ENCODE measurements at regions not wholly inside any gene's neighbourhood (a gene's known extent, or its start where the extent isn't known, plus 50 kb on each side); places are given as distances from the start of the nearest gene placed in this dataset.
A peak's percentile ranks its signal among the peaks of the same experiment; 100 is the strongest.
"Not testable (repeated sequence)": the region's sequence is repeated elsewhere in the genome, so short reads cannot be mapped to it uniquely, and the experiment has no call there.

DNA sequence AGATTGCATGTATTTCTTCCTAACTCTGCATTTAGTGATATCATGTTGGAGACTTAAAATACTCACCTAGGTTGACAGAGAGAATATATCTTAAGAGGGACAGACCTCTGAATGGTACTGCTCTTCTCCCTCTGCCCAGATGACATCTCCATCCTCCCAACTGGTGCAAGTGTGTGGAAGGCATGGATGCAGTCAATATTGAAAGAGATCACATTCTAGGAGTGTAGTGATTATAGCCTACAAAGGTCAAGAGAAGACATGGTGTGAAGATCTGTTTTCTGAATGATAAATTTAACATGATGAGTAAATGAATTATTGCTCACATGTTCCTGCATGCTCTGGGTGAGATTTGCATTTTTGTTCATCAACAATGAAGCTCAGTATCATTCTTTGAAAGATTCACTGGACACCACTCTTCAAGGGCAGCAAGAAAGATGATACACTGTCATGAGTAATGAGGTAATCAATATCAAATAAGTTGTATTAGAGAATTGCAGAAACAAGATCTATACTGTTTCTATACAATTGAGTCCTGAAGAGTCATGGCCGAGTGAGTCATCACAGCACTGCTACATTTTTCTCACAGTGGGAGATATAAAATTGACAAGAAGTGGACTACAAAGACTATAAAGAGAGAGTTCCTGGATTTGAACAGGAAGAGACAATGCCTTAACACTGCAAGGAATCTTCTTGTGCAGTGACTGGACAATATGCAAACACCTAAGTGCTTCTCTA lies 183.3 kb upstream of the KRR1 start:
- DNase-seq (ENCODE audit: low read depth): no peak
- H3K4me3 ChIP-seq (ENCODE audit: low read depth, low read length): no peak overlapping the region
- in situ Hi-C loops (cut with HindIII; ENCODE audit: low sequenced_read_pairs): no loop called here
- no peak for TF ChIP-seq CTCF (IDR thresholded peaks at IDR 0.05; ENCODE audit: low read depth, low read length, missing control alignments)

DNA sequence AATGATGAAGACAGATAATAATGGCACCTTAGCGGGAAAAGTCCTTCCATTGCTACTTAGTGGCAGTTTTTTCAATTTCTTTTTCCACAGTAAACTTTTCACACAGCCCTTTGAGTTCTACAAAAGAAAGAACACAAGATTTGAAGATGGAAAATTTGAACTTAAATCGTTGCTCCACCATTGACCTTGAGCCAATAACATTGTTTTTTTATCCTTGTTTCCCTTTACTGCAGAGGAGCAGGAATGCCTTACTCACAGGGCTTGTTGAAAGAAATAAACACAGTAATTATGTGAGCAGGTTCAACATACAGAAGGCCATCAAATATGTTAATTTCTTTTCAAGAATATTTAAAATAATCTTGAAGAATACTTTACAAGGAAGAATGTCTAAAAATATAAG lies 181.5 kb upstream of the KRR1 start:
- H3K4me3 ChIP-seq (ENCODE audit: low read depth, low read length): no peak overlapping the region
- no peak for TF ChIP-seq CTCF (IDR thresholded peaks at IDR 0.05; ENCODE audit: low read depth, low read length, missing control alignments)
- in situ Hi-C loops (cut with HindIII; ENCODE audit: low sequenced_read_pairs): no loop called here
- DNase-seq (ENCODE audit: low read depth): no peak

DNA sequence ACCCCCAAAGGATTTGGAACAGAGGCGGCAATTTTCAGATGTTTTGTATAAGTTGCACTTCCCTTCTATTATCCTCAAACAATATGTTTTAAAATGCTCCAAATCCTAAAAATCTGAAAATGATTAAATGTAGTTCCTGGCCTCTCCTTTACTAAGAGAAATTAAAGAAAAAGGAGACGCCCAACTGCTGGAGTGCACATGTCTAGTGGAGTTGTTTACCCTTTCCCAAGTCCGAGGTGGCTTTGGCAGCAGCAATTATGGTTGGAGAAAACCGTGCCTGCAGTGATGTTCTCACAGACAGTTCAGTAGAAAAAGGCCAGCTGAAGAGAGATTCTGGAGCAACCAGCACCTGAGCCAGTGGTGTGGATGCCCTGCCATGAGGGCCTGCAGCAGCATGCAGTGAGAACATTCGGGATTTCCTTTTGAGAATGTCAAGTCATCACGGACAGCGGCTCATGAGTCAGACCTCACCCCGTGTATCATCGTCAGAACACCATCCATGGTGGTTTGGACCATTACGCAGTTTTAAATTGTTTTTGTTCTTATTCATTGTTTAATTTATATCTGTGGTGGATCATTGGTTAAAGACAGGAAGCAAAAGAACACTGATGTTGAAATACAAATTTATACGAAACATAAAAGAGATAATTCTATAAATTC lies 179.0 kb upstream of the KRR1 start:
- in situ Hi-C loops (cut with HindIII; ENCODE audit: low sequenced_read_pairs): no loop called here
- no peak for TF ChIP-seq CTCF (IDR thresholded peaks at IDR 0.05; ENCODE audit: low read depth, low read length, missing control alignments)
- peak; percentile 98 for DNase-seq (ENCODE audit: low read depth)

DNA sequence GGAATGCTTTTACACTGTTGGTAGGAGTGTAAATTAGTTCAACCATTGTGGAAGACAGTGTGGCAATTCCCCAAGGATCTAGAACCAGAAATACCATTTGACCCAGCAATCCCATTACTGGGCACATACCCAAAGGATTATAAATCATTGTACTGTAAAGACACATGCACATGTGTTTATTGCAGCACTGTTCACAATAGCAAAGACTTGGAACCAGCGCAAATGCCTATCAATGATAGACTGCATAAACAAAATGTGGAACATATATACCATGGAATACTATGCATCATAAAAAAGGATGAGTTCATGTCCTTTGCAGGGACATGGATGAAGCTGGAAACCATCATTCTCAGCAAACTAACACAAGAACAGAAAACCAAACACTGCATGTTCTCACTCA lies 174.8 kb upstream of the KRR1 start:
- DNase-seq (ENCODE audit: low read depth); H3K4me3 ChIP-seq (ENCODE audit: low read depth, low read length); in situ Hi-C loops (cut with HindIII; ENCODE audit: low sequenced_read_pairs): not testable (repeated sequence)

More for the DNA sequence above, 179.0 kb upstream of the KRR1 start:
- no peak overlapping the region for H3K4me3 ChIP-seq (ENCODE audit: low read depth, low read length)

GRCh38 chr12:75685617-75686225 lies 174.3 kb upstream of the KRR1 start:
- no peak for TF ChIP-seq CTCF (IDR thresholded peaks at IDR 0.05; ENCODE audit: low read depth, low read length, missing control alignments)
- in situ Hi-C loops (cut with HindIII; ENCODE audit: low sequenced_read_pairs): no loop called here
- H3K4me3 ChIP-seq (ENCODE audit: low read depth, low read length): no peak overlapping the region
- no peak for DNase-seq (ENCODE audit: low read depth)

- no peak for TF ChIP-seq CTCF (IDR thresholded peaks at IDR 0.05; ENCODE audit: low read depth, low read length, missing control alignments)
- no peak for DNase-seq (ENCODE audit: low read depth)
- in situ Hi-C loops (cut with HindIII; ENCODE audit: low sequenced_read_pairs): no loop called here
- no peak overlapping the region for H3K4me3 ChIP-seq (ENCODE audit: low read depth, low read length)
Observed at GRCh38 chr12:75684678-75685616, 173.5 kb upstream of the KRR1 start.

GRCh38 chr12:75683995-75684586 lies 172.7 kb upstream of the KRR1 start:
- in situ Hi-C loops (cut with HindIII; ENCODE audit: low sequenced_read_pairs); H3K4me3 ChIP-seq (ENCODE audit: low read depth, low read length); DNase-seq (ENCODE audit: low read depth): not testable (repeated sequence)

All from astrocyte of the cerebellum (primary cell).